A673 (cell line): ENCODE measurements at regions not wholly inside any gene's neighbourhood (a gene's known extent, or its start where the extent isn't known, plus 50 kb on each side); places are given as distances from the start of the nearest gene placed in this dataset.

Source experiments
- BruUV-seq: library from RNA; stranded (reverse); fragments of 400-500 nt; replicated peaks from 2 replicates; lab custom pipeline; 2021; lab: Mats Ljungman, UMichigan
- CTCF ChIA-PET: fragments of 300-600 bp; sonication (Branson Sonifier 250); formaldehyde crosslinking; loops from one replicate; lab custom pipeline; 2022; ENCODE audit warnings: antibody characterized with exemption; lab: Charles Lee
- POLR2A ChIA-PET: fragments of 300-600 bp; sonication (Branson Sonifier 250); formaldehyde crosslinking; loops from one replicate; lab custom pipeline; 2022; ENCODE audit warnings: antibody characterized with exemption; ENCODE audit not compliant: low non-redundant PET; lab: Charles Lee
- DNase-seq: peaks from one replicate; pipeline ENCODE4 v3.0.0-alpha.2; 2015; ENCODE audit warnings: low spot score
- H3K27ac ChIP-seq: fragments of 200-600 bp; sonication (generic); 2 replicates; pipeline ENCODE4 v1.5.1; 2016; ENCODE audit warnings: mixed run types, low read depth, mild to moderate bottlenecking, mixed read lengths, antibody characterized with exemption, low read length; ENCODE audit not compliant: poor library complexity, severe bottlenecking
- H3K27me3 ChIP-seq: fragments of 200-600 bp; sonication (generic); replicated peaks from 2 replicates; pipeline ENCODE4 v1.6.1; 2017; ENCODE audit warnings: mixed run types, low read depth, mild to moderate bottlenecking, mixed read lengths, antibody characterized with exemption, low read length; ENCODE audit not compliant: insufficient read depth, poor library complexity
- H3K36me3 ChIP-seq: fragments of 200-600 bp; sonication (generic); 2 replicates; pipeline ENCODE4 v1.6.1; 2016; ENCODE audit warnings: mixed run types, mild to moderate bottlenecking, mixed read lengths, antibody characterized with exemption, low read length; ENCODE audit not compliant: insufficient read depth, poor library complexity, severe bottlenecking
- H3K4me1 ChIP-seq: fragments of 200-600 bp; sonication (generic); 2 replicates; pipeline ENCODE4 v1.6.1; 2017; ENCODE audit warnings: mixed run types, mild to moderate bottlenecking, mixed read lengths, antibody characterized with exemption, low read length; ENCODE audit not compliant: insufficient read depth, poor library complexity, severe bottlenecking
- H3K4me3 ChIP-seq: fragments of 200-600 bp; sonication (generic); 2 replicates; pipeline ENCODE4 v1.5.1; 2016; ENCODE audit warnings: low read depth, mixed run types, mild to moderate bottlenecking, mixed read lengths, low read length; ENCODE audit not compliant: poor library complexity, severe bottlenecking
- H3K9me3 ChIP-seq: fragments of 200-600 bp; sonication (generic); 2 replicates; pipeline ENCODE4 v1.6.1; 2016; ENCODE audit warnings: mixed run types, low read depth, mild to moderate bottlenecking, mixed read lengths, antibody characterized with exemption, low read length; ENCODE audit not compliant: poor library complexity, severe bottlenecking
- EZH2 ChIP-seq: fragments of 200-600 bp; sonication (generic); IDR thresholded peaks from 2 replicates; pipeline ENCODE4 v1.6.1; 2017; ENCODE audit warnings: borderline replicate concordance, low read depth, mild to moderate bottlenecking, mixed read lengths, antibody characterized with exemption, low read length; ENCODE audit not compliant: poor library complexity, severe bottlenecking
- intact Hi-C: fragments of 100-400 bp; cut with micrococcal nuclease; formaldehyde crosslinking; loops from one replicate; pipeline ENCODE4 v1.10.0; 2022; ENCODE audit not compliant: unreplicated experiment
- TF ChIP-seq, protein P1 (sequence below): fragments of 300-800, 200-600 bp; sonication (generic); conservative IDR thresholded peaks from 2 replicates; pipeline ENCODE4 v1.5.1; 2017; ENCODE audit warnings: low read depth, mild to moderate bottlenecking, antibody characterized with exemption, low read length, moderate library complexity, mixed read lengths

DNA sequence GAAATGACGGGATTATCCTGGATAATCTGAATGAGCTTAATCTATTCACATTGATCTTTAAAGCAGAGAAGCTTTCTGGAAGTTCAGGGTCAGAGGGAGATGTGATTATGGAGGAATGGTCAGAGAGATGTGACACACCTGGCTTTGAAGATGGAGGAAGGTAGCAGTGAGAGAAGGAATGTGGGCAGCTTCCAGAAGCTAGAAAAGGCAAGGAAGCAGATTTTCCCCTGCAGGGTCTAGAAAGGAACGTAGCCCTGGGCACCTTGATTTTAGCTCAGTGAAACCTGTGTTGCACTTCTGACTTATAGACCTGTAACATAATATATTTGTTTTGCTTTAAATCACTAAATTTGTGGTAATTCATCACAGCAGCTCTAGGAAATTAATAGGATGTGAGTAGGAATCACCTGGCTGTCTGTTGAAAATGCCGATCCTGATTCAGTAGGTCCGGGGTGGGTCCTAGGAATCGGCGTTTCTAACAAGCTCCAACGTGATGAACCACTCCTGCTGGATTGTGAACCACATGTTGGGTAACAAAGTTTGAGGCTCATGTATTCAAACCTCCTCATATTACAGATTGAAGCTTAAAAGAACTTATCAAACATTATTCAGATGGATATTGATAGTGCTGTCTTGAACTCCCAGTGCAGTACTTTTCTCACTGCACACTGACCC, 157.0 kb downstream of the GJA1 start:
- TF ChIP-seq, protein P1, sequence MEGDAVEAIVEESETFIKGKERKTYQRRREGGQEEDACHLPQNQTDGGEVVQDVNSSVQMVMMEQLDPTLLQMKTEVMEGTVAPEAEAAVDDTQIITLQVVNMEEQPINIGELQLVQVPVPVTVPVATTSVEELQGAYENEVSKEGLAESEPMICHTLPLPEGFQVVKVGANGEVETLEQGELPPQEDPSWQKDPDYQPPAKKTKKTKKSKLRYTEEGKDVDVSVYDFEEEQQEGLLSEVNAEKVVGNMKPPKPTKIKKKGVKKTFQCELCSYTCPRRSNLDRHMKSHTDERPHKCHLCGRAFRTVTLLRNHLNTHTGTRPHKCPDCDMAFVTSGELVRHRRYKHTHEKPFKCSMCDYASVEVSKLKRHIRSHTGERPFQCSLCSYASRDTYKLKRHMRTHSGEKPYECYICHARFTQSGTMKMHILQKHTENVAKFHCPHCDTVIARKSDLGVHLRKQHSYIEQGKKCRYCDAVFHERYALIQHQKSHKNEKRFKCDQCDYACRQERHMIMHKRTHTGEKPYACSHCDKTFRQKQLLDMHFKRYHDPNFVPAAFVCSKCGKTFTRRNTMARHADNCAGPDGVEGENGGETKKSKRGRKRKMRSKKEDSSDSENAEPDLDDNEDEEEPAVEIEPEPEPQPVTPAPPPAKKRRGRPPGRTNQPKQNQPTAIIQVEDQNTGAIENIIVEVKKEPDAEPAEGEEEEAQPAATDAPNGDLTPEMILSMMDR = no peak
- no peak for TF ChIP-seq EZH2
- H3K36me3 ChIP-seq = no peaks in the 10 kb centered on the region
- DNase-seq = no peak
- no peak overlapping the region for H3K4me3 ChIP-seq
- H3K27me3 ChIP-seq = no peaks in the 10 kb centered on the region
- intact Hi-C loops = no loop called here
- no peaks in the 10 kb centered on the region for H3K4me1 ChIP-seq
- no TSS peak for BruUV-seq
- H3K27ac ChIP-seq = no peak overlapping the region
- no peaks in the 10 kb centered on the region for H3K9me3 ChIP-seq
- POLR2A ChIA-PET = no interaction called here
- CTCF ChIA-PET = no interaction called here

DNA sequence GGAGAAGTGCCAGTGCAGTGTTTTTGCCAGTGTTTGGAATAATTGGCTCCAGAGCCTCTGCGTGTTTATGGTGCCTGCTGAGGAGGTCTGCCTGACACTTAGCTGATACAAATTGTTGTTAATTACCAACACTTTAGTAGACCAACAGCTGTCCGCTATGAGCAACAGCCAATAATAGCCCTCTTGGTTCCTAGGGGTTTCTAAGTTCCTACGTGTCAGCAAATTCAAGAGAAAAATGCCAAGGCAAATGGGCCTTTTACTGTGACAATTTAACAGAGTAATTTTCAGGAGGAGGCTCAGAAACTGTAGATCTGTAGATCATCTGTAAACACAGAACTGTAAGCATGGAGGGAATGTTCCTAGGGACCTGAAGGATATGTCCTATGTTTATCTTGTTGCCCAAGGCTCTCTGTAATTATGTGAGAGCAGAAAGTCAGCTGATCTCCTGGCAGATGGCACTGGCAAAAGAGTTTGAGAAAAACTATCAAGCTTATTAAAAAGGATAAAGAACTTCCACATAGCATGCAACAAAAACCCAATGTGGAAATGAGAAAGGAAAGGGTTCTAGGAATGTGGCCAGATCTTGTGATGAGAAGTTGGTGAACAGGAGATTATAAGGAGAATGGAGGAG, 157.7 kb downstream of the GJA1 start:
- POLR2A ChIA-PET = no interaction called here
- H3K27ac ChIP-seq = no peak overlapping the region
- BruUV-seq = no TSS peak
- TF ChIP-seq, protein P1 = no peak
- no peak for TF ChIP-seq EZH2
- peak; percentile 23 for DNase-seq
- no peaks in the 10 kb centered on the region for H3K27me3 ChIP-seq
- H3K9me3 ChIP-seq = no peaks in the 10 kb centered on the region
- no peak overlapping the region for H3K4me3 ChIP-seq
- H3K4me1 ChIP-seq = no peaks in the 10 kb centered on the region
- H3K36me3 ChIP-seq = no peaks in the 10 kb centered on the region
- CTCF ChIA-PET = no interaction called here
- intact Hi-C loops = no loop called here

DNA sequence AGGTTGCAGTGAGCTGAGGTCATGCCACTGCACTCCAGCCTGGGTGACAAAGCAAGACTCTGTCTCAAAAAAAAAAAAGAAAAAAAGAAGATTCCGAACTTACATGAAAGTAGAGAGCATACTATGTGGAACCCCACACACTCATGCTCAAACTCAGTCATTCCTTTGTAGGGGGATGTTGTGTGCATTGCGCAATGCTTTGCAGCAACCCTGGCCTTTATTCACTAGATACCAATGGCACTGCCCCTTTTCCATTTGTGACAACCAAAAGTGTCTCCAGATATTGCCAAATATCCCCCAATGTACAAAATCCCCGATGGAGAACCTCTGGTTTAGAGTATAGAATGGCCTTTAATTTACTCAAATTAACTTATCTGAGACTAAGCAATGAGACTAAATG, 158.6 kb downstream of the GJA1 start:
- Histone ChIP-seq H3K27ac (no peak overlapping the region), H3K36me3 (no peaks in the 10 kb centered on the region), H3K27me3 (no peaks in the 10 kb centered on the region), H3K9me3 (no peaks in the 10 kb centered on the region), H3K4me3 (no peak overlapping the region), H3K4me1 (no peaks in the 10 kb centered on the region)
- POLR2A ChIA-PET = no interaction called here
- intact Hi-C loops = no loop called here
- BruUV-seq = no TSS peak
- TF ChIP-seq, protein P1 = no peak
- no peak for TF ChIP-seq EZH2
- CTCF ChIA-PET = no interaction called here
- no peak for DNase-seq
